ENCODE measurements at regions not wholly inside any gene's neighbourhood (a gene's known extent, or its start where the extent isn't known, plus 50 kb on each side); places are given as distances from the start of the nearest gene placed in this dataset.

GRCh38 chr1:94729267-94729666 lies 90.9 kb upstream of the SLC44A3 start:
- no peak for TF ChIP-seq CTCF (conservative IDR thresholded peaks at IDR 0.05; ENCODE audit: low read depth, low read length)
- TF ChIP-seq MXI1 (IDR thresholded peaks at IDR 0.05; ENCODE audit: borderline replicate concordance, low read depth, low read length) = no peak
- TF ChIP-seq FOS (IDR thresholded peaks at IDR 0.05; ENCODE audit: low read depth, low read length) = no peak
- no peak for TF ChIP-seq POLR2A (IDR thresholded peaks at IDR 0.05; ENCODE audit: low read depth, low read length)
- no peak for TF ChIP-seq RAD21 (IDR thresholded peaks at IDR 0.05; ENCODE audit: low read length)
- TF ChIP-seq RFX5 (IDR thresholded peaks at IDR 0.05; ENCODE audit: low read depth, low read length) = no peak
- TF ChIP-seq NFE2L2 (IDR thresholded peaks at IDR 0.05; ENCODE audit: low read depth, low read length) = no peak
- TF ChIP-seq ELK1 (IDR thresholded peaks at IDR 0.05; ENCODE audit: borderline replicate concordance, low read depth, low read length) = no peak
- no peak for TF ChIP-seq BHLHE40 (IDR thresholded peaks at IDR 0.05; ENCODE audit: low read depth, low read length)
- TF ChIP-seq RCOR1 (IDR thresholded peaks at IDR 0.05; ENCODE audit: insufficient replicate concordance, low read length) = no peak
